Lower leg skin (tissue), 3 donors: ENCODE measurements at regions not wholly inside any gene's neighbourhood (a gene's known extent, or its start where the extent isn't known, plus 50 kb on each side); places are given as distances from the start of the nearest gene placed in this dataset.
"Not testable (repeated sequence)": the region's sequence is repeated elsewhere in the genome, so short reads cannot be mapped to it uniquely, and the experiment has no call there.

ENCODE experiments used
- POLR2A ChIP-seq, 2 donors: fragments of 450-650 bp; IDR thresholded peaks; one replicate each; pipeline ENCODE4 v1.6.1; 2016 to 2017; ENCODE audit warnings: antibody characterized with exemption in 2 of 2, mild to moderate bottlenecking in 1 of 2, moderate library complexity in 1 of 2
- TF ChIP-seq, protein P1 (sequence below), 3 donors: fragments of 450-650 bp; IDR thresholded peaks; one replicate each; pipeline ENCODE4 v1.5.1; 2016; ENCODE audit warnings: antibody characterized with exemption in 3 of 3, mild to moderate bottlenecking in 3 of 3, moderate library complexity in 2 of 3

DNA sequence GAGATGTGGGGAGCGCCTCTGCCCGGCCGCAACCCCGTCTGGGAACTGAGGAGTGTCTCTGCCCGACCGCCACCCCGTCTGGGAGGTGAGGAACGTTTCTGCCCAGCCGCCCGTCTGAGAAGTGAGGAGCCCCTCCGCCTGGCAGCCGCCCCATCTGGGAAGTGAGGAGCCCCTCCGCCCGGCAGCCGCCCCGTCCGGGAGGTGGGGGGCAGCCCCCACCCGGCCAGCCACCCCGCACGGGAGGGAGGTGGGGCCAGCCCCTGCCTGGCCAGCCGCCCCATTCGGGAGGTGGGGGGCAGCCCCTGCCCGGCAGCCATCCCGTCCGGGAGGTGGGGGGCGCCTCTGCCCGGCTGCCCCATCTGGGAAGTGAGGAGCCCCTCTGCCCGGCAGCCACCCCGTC, 137.7 kb downstream of the KBTBD2 start:
- TF ChIP-seq, protein P1, sequence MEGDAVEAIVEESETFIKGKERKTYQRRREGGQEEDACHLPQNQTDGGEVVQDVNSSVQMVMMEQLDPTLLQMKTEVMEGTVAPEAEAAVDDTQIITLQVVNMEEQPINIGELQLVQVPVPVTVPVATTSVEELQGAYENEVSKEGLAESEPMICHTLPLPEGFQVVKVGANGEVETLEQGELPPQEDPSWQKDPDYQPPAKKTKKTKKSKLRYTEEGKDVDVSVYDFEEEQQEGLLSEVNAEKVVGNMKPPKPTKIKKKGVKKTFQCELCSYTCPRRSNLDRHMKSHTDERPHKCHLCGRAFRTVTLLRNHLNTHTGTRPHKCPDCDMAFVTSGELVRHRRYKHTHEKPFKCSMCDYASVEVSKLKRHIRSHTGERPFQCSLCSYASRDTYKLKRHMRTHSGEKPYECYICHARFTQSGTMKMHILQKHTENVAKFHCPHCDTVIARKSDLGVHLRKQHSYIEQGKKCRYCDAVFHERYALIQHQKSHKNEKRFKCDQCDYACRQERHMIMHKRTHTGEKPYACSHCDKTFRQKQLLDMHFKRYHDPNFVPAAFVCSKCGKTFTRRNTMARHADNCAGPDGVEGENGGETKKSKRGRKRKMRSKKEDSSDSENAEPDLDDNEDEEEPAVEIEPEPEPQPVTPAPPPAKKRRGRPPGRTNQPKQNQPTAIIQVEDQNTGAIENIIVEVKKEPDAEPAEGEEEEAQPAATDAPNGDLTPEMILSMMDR (IDR thresholded peaks at IDR 0.05): not testable (repeated sequence)
- not testable (repeated sequence) for TF ChIP-seq POLR2A (IDR thresholded peaks at IDR 0.05)
